GM12875 (cell line): ENCODE measurements at regions not wholly inside any gene's neighbourhood (a gene's known extent, or its start where the extent isn't known, plus 50 kb on each side); places are given as distances from the start of the nearest gene placed in this dataset.
A peak's percentile ranks its signal among the peaks of the same experiment; 100 is the strongest.
"Not testable (repeated sequence)": the region's sequence is repeated elsewhere in the genome, so short reads cannot be mapped to it uniquely, and the experiment has no call there.

ENCODE experiments used
- H3K4me3 ChIP-seq: one replicate; pipeline ENCODE4 v1.5.1; 2011; ENCODE audit warnings: low read depth, low read length, control low read depth
- CTCF ChIP-seq: IDR thresholded peaks from 2 replicates; pipeline ENCODE4 v1.5.1; 2011; ENCODE audit warnings: low read depth, mild to moderate bottlenecking, control low read depth, inconsistent platforms, low read length, moderate library complexity, borderline replicate concordance; ENCODE audit not compliant: insufficient read depth

- no peak for TF ChIP-seq CTCF
- H3K4me3 ChIP-seq = no peak overlapping the region
Measured at GRCh38 chr10:91002656-91003055, 81.8 kb upstream of the ANKRD1 start.

GRCh38 chr10:91003379-91003778 lies 82.5 kb upstream of the ANKRD1 start:
- H3K4me3 ChIP-seq = not testable (repeated sequence)

GRCh38 chr10:91005276-91005675 lies 84.4 kb upstream of the ANKRD1 start:
- H3K4me3 ChIP-seq = not testable (repeated sequence)

- H3K4me3 ChIP-seq = no peak overlapping the region
Measured at GRCh38 chr10:91006001-91006751, 85.3 kb upstream of the ANKRD1 start.

GRCh38 chr10:91006752-91007346 lies 86.0 kb upstream of the ANKRD1 start:
- no peak for TF ChIP-seq CTCF
- H3K4me3 ChIP-seq = no peak overlapping the region

More at GRCh38 chr10:91006001-91006751, 85.3 kb upstream of the ANKRD1 start:
- peak; percentile 79 for TF ChIP-seq CTCF

- peak overlapping the region; percentile 6 for H3K4me3 ChIP-seq
- no peak for TF ChIP-seq CTCF
Measured at GRCh38 chr10:91007655-91008054, 86.8 kb upstream of the ANKRD1 start.

GRCh38 chr10:91009121-91009520 lies 88.2 kb upstream of the ANKRD1 start:
- no peak for TF ChIP-seq CTCF

GRCh38 chr10:91010952-91011351 lies 90.1 kb upstream of the ANKRD1 start:
- TF ChIP-seq CTCF = no peak

More at GRCh38 chr10:91009121-91009520, 88.2 kb upstream of the ANKRD1 start:
- H3K4me3 ChIP-seq = no peak overlapping the region

More at GRCh38 chr10:91010952-91011351, 90.1 kb upstream of the ANKRD1 start:
- no peak overlapping the region for H3K4me3 ChIP-seq
